GM12892 (cell line): ENCODE measurements at regions not wholly inside any gene's neighbourhood (a gene's known extent, or its start where the extent isn't known, plus 50 kb on each side); places are given as distances from the start of the nearest gene placed in this dataset.

Experiments used
- POLR2A ChIP-seq: IDR thresholded peaks from 2 replicates; pipeline ENCODE4 v1.6.1; 2011; ENCODE audit warnings: low read depth, low read length, control low read depth
- POLR2AphosphoS5 ChIP-seq: IDR thresholded peaks from 2 replicates; pipeline ENCODE4 v1.6.1; 2011; ENCODE audit warnings: low read depth, low read length, control low read depth
- TAF1 ChIP-seq: IDR thresholded peaks from 2 replicates; pipeline ENCODE4 v1.6.1; 2011; ENCODE audit warnings: low read depth, mild to moderate bottlenecking, control low read depth, low read length, borderline replicate concordance

GRCh38 chr2:146997945-146998344, 846.9 kb upstream of the ACVR2A start:
- TF ChIP-seq POLR2A (no peak), POLR2AphosphoS5 (no peak), TAF1 (no peak)
